H1 (cell line): ENCODE measurements at regions not wholly inside any gene's neighbourhood (a gene's known extent, or its start where the extent isn't known, plus 50 kb on each side); places are given as distances from the start of the nearest gene placed in this dataset.

Experiments
- CBX8 ChIP-seq: fragments of 300-800, 300-1000 bp; sonication (generic); IDR thresholded peaks from 2 replicates; pipeline ENCODE4 v1.7.1; 2016; ENCODE audit warnings: low read depth, low read length, borderline replicate concordance
- KDM4A ChIP-seq: IDR thresholded peaks from one replicate; pipeline ENCODE4 v1.7.1; 2012; ENCODE audit warnings: low read depth, mild to moderate bottlenecking, moderate library complexity, low read length, inconsistent platforms; ENCODE audit not compliant: severe bottlenecking
- SP2 ChIP-seq: IDR thresholded peaks from 2 replicates; pipeline ENCODE4 v1.6.1; 2012; ENCODE audit warnings: mild to moderate bottlenecking, low read length, inconsistent platforms
- TF ChIP-seq, protein P1 (sequence below), 3 experiments: IDR thresholded peaks; 1 replicate in 2 of 3; 2 replicates in 1 of 3; pipeline versions ENCODE4 v1.5.1 to v1.6.1; 2011; ENCODE audit warnings: low read length in 3 of 3, mild to moderate bottlenecking in 3 of 3, inconsistent platforms in 2 of 3, low read depth in 1 of 3, moderate library complexity in 1 of 3; ENCODE audit not compliant: insufficient read depth in 1 of 3; ENCODE audit errors: control extremely low read depth in 1 of 3
- TF ChIP-seq, protein P2 (sequence below): IDR thresholded peaks from 2 replicates; pipeline ENCODE4 v1.6.1; 2012; ENCODE audit warnings: inconsistent platforms

DNA sequence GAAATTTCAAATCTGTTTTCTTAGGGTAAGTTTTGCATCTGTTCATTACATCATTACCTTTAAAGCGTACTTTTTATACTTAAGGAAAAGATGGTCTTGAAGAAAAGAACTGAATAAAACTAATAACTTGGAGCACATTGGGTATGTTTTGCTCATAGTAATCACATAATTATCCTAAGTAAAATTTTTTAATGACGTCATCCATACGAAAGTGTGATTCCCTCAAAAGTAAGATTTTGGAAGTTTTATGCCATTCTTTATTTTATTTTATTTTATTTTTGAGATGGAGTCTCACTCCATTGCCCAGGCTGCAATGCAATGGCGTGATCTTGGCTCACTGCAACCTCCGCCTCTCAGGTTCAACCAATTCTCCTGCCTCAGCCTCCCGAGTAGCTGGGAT lies 1516.6 kb upstream of the TENM3 start (continued):
- TF ChIP-seq KDM4A (no peak), CBX8 (no peak), SP2 (no peak)
- TF ChIP-seq, protein P1, sequence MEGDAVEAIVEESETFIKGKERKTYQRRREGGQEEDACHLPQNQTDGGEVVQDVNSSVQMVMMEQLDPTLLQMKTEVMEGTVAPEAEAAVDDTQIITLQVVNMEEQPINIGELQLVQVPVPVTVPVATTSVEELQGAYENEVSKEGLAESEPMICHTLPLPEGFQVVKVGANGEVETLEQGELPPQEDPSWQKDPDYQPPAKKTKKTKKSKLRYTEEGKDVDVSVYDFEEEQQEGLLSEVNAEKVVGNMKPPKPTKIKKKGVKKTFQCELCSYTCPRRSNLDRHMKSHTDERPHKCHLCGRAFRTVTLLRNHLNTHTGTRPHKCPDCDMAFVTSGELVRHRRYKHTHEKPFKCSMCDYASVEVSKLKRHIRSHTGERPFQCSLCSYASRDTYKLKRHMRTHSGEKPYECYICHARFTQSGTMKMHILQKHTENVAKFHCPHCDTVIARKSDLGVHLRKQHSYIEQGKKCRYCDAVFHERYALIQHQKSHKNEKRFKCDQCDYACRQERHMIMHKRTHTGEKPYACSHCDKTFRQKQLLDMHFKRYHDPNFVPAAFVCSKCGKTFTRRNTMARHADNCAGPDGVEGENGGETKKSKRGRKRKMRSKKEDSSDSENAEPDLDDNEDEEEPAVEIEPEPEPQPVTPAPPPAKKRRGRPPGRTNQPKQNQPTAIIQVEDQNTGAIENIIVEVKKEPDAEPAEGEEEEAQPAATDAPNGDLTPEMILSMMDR (IDR thresholded peaks at IDR 0.05; ENCODE audit: control extremely low read depth in 1 of 3, insufficient read depth in 1 of 3, low read depth in 1 of 3, low read length in 3 of 3), result no peak
- TF ChIP-seq, protein P2, sequence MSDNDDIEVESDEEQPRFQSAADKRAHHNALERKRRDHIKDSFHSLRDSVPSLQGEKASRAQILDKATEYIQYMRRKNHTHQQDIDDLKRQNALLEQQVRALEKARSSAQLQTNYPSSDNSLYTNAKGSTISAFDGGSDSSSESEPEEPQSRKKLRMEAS, result no peak
